Stimulated activated CD4-positive, alpha-beta T cell treated with anti-CD3 and anti-CD28 coated beads, Interleukin-15, amount 100 ng/mL, for 24 hours (primary cell): ENCODE measurements at regions not wholly inside any gene's neighbourhood (a gene's known extent, or its start where the extent isn't known, plus 50 kb on each side); places are given as distances from the start of the nearest gene placed in this dataset.

Experiments used
- DNase-seq: peaks from one replicate; pipeline ENCODE4 v3.0.0-alpha.2; 2020

DNA sequence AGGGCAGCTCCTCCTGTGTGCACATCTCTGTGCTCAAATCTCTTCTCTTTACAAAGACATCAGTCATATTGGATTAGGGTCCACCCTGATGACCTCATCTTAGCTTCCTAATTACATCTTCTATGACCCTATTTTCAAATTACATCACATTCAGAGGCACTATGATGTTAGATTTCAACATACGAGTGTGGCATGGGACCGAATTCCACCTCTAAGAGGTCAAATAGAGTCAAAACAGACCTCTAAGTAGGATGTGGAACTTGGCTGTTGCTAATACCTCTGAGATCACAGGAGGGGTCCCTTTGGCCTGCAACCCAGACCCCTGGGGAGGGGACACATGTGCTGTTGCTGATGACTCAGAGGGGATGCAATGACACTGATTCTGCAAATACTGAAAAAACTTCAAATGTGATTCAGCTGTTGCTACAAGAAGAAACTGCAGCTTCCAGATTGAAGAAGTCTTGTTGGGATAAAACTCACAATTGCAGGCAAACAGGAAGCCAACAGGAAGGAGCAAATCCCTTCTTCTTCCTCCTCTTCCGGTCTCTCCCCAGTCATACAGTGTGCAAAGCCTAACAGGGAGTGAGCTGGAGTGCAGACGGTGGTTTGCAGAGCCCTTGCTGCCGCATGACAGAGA, 216.2 kb downstream of the MYLK4 start:
- no peak for DNase-seq

DNA sequence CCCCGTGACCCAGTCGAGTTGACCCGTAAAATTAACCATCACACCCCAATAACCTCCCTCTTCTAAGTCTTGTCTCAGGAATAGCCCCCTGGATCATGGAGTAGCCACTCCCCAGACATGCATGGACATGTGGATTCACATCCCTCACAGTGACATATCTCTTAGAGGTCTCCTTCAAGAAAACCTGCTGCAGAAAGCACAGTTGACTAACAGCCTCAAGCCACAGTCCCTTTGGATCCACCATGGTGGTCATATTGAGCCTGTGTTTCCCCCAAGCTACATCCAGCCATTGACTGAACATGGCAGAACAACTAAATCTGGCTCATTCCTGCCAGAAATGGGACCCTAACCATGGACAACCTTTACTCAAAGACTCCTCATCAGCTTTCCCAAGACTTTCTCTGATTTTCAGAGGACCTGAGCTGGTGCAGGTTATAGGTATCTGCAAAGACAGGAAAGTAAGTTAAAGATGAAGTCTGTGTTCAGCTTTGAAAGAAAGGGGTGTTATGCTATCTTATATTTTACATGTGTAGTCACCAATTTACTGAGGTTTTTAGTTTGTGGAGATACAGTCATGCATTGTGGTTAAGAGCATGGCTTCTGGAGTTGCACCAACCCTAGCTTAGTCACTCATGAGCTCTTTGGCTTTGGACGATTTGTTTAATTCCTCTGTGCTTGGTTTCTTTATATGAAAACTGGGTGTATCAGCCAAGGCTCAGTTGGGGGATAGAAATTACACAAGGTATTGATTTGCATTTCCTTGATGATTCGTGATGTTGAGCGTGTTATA, 219.1 kb downstream of the MYLK4 start:
- no peak for DNase-seq

DNA sequence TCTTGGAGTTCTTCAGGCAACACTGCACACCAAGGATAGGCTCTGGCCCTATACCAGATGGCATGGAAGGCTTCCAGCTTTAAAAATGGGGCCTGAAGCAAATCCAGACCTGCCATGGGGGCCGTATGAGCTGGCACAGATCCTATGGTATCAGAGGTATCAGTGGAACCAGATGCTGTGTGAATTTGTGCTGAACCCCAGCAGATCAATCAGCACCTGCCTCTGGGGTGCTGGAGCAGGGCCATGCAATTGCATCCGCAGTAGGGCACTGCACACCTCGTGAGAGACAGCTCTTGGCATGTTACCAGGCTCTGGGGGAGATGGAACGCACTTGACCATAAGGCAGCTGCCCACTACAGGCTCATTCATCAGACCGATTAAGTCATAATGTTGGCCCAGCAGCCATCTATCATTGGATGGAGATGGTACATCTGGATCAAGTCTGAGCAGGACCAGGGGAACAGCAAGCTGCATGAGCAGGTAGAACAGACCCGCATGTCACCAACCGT, 221.5 kb downstream of the MYLK4 start:
- DNase-seq: no peak

DNA sequence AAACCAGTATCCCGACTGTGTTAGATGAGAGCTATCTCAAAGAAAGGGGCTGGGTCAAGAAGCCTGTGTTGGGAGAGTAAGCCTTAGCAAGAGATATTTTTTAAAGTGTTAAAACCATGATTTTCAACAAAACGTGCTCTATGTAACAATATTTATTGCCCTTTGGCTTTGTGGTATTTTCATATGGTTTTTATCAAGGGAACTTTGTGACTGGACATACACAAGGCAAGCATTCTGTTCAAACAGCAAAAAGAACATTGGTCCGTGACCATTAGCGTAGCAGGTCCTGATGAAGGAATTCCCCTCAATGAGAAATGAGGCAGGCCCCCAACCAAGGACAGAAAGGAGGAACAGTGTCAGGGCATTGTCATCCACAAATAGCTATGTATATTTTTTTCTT, 222.6 kb downstream of the MYLK4 start:
- DNase-seq: no peak

DNA sequence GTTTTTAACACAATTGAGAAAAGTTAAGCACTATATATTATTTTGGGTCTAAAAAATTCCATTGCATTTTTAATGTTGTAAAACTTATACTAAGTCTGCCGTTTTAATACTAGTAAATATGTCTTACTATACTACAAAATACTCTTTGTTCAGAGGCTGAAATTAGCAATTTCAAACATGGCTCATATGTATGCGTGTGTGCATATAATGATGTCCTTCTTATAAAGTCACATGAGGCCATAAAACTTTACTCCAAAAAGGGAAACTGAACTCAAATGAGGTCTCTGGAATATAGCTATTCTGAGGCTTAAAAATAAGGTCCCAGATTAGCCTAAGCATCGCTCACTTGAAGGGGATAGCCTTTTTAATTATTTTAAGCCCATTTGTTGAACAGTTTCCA, 224.0 kb downstream of the MYLK4 start:
- DNase-seq: no peak

DNA sequence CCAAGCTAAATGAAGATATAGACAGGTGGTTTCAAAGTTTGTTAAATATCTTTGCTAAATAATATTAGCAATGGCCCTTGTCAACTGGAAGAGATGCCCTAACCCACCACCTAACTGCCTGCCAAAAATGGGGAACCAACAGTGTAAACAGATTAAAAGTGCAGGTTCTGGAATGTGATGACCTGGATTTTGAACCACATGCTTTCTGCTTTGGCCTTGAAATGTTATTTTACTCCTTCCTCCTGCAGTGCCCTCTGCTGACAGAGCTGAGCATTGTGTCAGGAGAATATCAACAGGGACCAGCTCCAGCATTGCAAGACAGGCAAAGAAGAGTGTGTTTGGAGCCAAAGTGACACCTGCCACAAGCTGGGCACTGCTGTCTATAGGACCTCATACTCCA, 226.6 kb downstream of the MYLK4 start:
- peak; percentile 15 for DNase-seq

DNA sequence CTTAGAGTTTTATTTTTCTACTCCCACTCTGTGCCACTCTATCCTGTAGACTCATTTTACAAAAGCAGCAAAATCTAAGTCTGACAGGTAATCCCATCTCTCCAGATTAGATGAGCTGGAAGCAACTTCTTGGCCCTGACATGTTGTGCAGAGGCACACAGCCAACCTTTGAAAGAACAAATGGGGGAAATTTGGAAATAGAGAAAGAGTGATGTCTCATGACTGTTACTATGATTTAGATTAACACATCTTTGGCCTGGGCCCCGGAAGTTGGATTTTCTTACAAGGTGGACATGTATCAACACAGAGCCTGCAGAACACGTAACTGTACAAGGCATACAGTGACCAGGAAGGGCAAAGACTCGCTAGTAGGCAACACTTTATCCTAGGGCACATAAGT, 227.7 kb downstream of the MYLK4 start:
- DNase-seq: no peak

DNA sequence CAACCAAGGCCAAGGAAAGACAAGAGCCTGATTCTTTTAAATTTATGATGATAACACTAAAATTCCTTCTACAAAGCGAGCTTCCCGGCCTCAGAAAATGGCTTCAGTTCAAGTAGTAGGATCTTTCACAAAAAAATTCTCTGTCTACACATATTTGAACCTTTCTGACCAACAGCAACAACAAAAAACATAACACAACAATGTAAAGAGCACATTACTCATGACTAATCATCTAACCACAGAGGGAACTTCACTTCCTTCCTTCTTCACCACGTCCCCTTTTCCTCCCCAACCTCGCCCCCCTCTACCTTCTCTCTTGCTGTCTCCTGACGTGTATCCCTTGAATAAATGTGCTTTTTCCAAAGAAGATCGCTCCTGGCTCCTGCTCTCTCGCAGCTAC, 228.2 kb downstream of the MYLK4 start:
- DNase-seq: no peak

DNA sequence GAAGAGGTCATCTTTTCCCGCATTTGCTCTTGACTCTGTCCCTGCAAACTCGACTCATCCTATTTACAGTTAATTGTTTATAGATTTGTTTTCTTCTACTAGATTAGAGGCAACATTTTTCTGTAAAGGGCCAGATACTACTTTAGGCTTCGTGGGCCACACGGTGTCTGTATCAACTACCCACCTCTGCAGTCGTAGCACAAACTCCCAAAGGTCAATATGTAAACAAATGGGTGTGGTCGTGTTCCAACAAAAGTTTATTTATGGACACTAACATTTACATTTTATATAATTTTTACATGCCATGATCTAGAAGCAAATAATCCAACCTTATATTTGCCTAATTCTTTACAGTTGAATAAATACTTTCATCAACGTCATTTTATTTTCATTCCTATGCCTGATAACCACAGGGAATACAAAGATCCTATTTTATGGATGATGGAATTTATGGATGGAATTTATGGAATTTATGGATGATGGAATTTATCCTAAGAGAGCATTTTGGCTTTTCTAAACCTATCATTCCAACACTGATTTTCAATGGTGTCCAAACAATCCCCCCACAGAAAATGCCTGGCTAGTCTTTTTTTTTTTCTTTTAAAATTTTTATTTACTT, 232.8 kb downstream of the MYLK4 start:
- no peak for DNase-seq

DNA sequence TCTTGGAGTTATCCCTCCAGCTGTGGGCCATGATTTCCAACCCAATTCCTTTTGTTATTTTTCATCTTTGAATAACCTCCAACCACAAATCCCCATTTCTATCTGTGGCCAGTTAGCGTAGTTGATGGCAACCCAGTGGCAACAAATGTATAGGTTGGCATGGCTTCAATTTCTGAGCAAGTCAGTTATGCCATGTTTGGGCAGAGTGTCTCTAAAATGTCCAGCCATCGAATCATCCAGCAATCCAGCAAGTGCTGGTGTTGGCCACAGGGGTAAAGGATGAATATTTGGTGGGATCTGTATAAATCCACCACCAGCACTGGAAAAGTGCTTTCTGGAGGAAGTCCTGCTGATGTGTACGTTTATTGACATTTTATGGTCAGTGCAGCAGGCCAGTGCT, 233.3 kb downstream of the MYLK4 start:
- DNase-seq: no peak

DNA sequence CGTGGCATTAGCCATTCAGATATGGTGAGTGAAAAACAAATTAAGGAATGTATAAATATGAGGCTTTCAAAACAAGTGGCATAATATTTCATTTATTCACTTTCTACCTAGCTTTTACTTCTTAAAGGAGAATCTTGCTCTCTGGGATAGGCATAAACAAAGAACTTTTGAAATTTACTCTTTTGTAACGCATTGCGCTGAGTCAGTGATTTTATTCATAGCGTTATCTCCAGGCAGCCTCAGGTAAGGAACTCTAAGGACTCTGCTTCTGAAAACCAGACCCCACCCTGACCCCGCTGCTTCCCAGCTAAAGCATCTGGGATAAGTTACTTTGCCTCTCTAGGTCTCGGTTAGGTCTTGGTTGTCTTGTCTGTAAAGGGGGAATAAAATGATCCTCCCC, 234.7 kb downstream of the MYLK4 start:
- DNase-seq: no peak

DNA sequence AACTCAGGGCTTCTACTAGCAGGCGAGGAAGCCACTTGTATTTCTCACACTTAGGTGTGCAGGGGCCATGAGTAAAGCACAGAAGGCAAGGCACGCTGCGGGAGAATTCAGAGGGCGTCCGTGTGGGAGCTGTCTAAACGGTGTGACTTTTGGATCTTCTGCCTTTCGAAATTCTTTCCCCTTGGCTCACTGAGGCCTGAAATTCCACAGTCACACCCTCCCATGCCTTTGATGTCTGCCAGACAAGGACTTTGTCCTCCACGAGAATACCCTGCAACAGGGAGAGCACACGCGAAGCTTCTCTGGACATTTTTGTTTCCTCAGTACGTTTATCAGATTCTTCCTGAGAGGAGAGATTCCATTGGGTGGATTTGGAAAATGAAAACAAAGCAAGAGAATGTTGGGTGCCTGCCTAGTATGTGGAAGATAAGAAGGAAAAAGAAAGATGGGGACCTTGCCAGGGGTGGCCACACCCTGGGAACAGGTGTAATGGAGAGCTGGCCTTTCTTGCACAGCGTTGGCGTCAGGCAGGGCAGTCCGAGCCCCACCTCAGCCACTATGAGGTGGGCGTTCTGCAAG, 235.7 kb downstream of the MYLK4 start:
- DNase-seq: no peak

DNA sequence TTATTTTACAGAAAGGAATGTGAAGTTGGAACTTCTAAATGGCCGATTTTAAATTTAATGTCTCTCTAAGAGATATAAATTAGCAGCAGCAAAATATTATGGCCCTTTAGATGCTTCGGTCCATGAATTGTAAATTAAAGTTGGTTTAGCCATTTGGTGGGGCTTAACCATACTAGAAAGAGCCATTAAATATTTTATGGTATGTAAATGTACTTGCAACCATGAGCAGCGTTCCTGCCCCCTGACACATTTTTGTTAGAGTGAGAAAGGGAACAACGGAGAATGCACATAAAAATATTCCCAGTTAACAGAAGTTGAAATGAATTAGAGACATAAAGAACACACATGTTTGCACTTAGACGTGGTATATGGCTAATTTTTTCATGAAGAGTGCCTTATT, 237.9 kb downstream of the MYLK4 start:
- DNase-seq: no peak

DNA sequence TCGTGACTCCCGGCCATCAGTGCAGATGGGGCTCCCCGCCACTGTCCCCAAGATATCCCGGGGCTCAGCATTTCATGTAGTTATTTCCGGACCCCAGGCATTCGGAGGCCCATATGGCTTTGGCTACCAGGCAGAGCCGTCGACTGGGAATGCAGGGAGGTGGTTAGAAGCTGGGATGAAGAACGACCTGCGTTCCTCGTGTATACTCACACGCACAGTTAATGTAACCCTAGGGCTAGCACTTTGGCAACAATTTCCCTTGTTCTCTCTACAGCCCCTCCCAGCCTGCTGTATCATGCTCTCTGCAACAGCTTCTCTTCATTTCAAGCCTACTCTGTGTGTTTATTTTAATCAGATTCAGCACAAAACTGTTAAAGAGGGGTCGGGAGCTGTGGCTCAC, 240.4 kb downstream of the MYLK4 start:
- DNase-seq: no peak

DNA sequence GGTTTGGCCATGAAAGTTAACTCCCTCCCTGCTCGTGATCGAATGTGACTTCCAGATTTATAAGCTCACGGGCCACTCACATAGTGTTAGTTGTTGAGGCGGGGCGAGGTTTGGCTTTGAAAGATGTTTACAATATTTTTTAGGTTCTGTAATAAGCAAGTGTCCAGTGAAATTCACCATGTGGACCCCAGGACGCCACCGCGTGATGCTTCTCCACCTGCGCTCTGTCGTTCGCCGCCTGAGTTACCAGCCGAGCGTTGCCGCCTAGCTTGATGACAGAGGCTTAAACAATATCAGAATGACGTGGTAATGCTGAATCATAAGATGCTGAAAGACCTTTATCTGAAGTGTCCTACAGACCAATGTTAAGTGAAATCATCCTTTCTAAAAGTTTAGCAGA, 241.0 kb downstream of the MYLK4 start:
- DNase-seq: no peak

DNA sequence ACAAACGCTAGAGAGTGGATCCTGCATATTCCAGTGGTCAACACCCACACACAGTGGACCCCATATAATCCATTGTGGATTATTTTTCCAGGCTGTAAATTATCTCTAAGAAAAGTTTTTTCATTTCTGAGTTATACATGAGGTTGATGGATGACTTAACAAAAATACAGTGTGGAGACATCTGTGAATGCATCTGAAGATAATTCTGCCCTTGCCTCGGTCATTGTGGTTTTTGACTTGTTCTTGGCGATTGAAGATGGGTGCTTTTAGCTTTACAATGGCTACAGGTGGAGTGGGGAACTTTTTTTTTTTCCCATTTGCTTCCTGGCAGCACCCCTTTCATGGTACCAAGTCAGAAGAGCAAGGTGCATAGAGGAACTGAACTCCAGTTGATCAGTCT, 242.7 kb downstream of the MYLK4 start:
- no peak for DNase-seq

DNA sequence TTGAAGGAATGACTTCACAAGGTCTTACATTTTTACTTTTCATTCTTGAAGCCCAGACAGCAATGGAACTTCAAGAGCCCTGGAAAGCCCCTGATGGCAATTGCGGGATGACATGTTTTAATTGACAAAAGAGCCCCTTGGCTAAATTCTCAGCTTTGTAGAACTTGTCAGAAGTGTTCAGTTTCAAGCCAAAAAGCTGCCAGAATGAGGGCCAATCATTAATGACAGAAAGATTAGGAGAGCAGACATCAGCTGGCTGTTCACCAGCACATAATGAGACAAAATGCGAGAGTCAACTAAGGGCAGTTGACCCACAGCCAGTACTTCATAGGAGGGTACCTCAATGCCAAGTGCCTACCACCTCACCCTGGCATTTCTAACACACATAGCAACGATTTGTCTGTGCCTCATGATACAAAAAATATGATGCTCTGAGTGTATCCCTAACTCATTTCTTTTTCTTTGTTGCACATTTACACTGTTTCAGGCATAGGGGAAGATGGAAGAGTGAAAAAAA, 243.1 kb downstream of the MYLK4 start:
- DNase-seq: no peak

DNA sequence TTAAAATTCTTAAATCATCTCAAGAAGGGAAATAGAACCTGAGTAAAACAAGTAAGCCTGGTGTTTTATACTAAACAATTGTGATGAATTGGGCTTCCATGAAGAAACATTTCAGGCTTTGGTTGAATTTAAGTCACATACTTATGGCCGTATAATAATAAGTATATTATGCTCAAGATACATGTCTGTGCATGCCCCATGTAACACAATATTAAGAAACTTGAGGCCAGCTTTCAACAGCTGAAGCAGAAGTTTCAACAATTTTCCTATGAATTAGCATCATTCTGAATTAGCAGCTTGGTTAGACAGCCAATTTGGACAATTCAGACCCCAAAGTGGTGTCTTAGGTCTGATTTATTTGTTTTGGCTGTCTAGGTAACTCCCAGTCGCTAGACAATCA, 243.7 kb downstream of the MYLK4 start:
- no peak for DNase-seq

DNA sequence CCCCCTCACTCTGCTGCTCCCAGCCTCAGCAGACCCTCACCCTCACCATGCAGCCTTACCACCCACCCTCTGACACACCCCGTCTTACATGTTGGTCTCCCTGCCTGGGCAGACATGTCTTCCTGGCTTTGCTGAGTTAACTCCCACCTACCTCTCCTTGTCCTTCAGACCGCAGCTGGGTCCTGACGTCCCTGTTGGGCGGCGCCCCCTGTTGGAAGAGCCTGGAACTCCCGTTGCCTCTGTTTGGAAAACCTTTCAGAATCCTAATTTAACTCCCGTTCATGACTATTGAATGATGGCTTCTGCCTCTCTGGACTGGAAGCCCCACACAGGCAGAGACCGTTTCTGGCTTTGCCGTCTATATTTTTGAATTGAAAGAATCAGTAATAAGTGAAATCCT, 245.1 kb downstream of the MYLK4 start:
- peak; percentile 25 for DNase-seq

DNA sequence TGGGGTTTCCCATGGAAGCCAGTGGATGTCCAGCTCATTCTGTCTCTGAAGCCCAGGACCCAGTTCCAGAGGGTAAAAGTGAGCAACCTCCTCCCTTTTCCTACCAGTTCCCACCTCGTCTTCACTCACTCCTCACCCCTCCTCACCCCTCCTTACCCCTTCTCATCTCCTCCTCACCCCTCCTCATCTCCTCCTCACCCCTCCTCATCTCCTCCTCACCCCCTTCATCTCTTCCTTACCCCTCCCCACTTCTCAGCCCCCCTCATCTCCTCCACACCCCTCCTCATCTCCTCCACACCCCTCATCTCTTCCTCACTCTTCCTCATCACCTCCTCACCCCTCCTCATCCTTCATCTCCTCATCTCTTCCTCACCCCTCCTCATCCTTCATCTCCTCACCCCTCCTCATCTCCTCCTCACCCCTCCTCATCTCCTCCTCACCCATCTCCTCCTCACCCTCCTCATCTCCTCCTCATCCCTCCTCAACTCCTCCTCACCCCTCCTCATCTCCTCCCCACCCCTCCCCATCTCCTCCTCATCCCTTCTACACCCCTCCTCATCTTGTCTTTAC, 246.1 kb downstream of the MYLK4 start:
- DNase-seq: no peak

DNA sequence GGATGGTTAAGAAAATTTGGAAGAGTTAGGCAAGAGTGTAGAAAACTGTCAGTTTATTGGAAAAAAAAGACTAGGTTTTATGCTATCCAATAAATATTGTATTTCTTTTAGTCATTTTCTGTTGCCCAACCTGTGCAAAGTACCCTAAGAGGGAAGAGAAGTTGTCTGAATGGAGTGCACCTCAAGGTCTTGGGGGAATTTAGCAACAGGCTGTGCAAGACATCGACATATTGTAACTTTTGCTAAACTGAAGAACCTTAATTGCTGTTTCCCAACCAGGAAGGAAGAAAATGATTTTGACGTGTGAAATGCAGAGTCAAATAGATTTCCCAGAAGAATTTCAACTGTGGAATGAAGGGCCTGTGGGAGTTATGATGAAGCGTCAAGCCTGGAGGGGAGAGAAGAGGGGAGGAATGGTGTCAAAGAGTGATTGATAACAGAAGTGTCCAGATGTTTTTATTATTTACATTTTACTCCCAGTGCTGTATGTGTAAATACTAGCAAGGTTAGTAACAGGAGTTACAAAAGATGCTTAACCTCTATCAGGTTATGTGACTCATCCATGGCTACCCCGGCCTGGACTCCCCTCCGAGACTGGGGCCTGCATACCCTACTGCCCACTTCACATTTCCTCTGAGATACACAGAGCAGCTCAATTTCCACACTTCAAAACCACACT, 246.8 kb downstream of the MYLK4 start:
- no peak for DNase-seq

DNA sequence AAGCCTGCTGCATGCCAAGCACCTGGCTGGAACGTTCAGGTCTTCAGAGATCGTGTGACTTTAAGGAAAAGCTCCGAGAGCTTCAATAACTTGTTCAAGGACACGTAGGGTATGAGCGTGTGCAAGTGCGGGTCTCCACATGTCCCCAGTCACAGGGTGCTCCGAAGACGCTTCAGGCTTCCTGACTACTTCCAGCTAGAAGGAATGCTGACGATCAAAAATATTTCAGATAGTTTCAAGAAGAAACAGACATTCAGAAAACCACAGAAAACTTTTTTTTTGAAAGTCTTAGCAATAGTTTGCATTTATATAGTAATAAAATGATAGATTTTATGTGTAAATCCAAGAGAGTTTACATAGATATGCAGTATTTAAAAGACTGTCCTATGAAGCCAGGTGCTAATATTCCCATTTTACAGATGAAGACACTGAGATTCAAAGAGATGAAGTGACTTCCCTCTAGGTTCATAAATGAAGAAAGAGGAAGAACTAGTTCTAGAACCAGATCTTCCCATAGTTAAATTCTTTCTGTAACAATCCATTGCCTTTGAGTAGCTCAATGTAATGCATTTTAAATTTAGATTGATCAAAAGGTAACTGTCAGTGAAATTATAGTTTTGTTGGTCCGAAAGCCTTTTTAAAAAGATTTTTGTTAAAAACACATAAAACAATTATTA, 247.6 kb downstream of the MYLK4 start:
- no peak for DNase-seq
